ENCODE measurements at regions not wholly inside any gene's neighbourhood (a gene's known extent, or its start where the extent isn't known, plus 50 kb on each side); places are given as distances from the start of the nearest gene placed in this dataset.
A peak's percentile ranks its signal among the peaks of the same experiment; 100 is the strongest.
"Not testable (repeated sequence)": the region's sequence is repeated elsewhere in the genome, so short reads cannot be mapped to it uniquely, and the experiment has no call there.

DNA sequence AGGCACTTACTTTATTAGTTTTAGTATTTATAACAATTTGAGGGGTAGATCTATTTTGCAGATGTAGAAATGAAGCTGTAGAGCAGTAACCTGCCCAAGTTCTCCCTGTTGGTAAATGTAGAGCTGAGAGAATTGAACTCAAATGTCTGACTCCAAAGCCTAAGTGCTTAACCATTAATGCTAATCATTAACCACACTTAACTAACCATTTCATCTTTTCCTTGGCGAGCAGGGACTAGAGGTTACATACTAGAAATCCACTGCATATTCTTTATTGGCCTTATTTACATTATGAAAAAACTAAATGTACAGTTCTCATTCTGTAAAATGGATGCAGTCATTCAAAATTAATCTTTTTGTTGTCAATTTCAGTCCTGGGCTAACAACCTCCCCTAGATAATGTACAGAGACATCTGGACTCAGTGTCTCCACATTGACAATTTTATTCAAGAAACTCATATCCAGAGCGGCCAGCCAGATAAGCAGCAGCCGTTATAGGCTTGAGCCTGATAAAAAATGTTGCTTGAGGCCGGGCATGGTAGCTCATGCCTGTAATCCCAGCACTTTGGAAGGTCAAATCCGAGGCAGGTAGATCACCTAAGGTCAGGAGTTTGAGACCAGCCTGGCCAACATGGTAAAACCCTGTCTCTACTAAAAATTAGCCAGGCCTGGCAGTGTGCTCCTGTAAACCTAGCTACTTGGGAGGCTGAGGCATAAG is 76.7 kb upstream of the PICALM start:
- DNase-seq, result no peak

DNA sequence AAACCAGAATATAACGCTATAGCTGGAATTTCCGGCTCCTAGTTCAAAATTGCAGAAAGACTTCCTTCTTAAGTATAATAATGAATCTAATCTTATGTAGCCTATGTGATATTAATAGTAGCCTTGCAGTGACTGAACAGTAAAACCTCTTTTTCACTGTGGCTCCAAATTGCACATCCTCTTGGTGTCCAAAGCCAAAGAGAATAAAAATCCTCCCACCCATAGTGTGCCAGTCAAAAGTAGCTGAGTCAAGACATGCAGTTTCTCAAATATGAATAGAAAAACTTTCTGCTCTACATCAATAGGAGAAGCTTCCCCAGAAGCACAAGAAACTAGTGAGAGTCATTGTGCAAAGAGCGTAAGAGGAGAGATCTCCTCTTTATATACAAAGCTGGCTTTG is 76.0 kb upstream of the PICALM start:
- DNase-seq, result no peak

DNA sequence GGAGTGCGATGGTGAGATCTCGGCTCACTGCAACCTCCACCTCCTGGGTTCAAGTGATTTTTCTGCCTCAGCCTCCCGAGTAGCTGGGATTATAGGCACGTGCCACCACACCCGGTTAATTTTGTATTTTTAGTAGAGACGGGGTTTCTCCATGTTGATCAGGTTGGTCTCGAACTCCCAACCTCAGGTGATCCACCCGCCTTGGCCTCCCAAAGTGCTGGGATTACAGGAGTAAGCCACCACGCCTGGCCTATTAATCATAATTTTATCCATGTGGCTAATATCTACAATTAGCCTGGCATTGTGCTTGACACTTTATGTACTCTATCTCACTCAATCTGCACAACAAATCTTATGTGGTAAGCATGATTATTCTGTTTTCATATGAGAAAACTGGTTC is 75.2 kb upstream of the PICALM start:
- DNase-seq, result not testable (repeated sequence)

DNA sequence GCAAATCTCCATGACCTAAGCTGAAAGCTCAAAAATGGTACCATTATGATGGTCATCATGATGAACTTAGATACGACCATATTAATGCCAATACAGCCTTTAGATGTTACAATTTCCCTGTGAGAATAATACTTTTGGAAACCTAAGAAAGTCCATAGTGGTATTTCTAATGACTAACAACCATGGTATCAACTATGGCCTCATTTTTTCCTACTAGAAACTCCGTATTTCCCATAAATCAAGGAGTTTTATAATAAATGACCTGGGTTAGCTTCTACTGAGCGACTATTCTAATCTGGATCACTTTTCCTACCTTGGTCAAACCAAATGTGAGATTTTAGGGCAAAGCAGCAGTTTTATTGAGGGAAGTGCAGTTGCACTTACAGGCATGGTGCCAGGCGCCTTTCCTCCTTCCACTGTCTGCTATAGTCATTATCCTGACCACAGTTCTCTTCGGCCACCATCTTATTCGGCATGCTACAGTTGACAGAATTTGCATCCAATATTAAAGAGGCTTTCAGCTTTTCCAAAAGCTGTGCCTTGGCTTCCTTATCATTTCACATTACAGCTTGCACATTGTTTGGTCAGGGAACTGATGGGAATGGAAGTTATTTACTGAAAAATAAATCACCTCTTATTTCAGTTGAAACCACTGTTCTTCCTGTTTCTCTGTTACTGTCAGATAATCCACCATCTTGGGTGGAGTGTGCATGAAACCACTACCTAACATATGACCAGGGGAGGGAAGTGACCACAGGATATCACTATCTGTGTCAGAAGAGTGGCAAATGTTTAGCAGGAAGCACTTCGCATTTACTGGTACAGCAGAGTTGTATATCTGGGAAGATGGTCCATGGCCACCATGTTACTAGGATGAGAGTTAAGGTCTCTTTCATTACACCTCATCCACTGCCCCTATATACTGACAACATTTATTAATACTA is 74.5 kb upstream of the PICALM start:
- peak; percentile 40 for DNase-seq

DNA sequence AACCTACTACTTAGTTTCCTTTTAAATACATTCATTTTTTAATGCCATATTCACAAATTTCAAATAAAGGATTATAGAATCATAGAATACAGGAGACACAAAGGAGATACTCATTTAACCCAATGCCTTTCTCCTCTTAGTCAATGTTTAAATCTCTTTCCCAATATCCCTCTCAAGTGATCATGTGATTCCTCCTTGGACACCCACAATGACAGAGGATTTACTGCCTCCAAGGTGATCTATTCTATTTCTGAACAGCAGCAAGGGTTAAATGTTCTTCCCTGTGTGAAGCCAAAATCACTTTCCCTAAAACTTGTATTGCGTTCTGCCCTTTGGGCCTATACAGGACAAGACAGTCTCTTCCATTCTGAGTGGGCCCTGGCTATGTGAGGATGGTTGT is 73.3 kb upstream of the PICALM start:
- no peak for DNase-seq

DNA sequence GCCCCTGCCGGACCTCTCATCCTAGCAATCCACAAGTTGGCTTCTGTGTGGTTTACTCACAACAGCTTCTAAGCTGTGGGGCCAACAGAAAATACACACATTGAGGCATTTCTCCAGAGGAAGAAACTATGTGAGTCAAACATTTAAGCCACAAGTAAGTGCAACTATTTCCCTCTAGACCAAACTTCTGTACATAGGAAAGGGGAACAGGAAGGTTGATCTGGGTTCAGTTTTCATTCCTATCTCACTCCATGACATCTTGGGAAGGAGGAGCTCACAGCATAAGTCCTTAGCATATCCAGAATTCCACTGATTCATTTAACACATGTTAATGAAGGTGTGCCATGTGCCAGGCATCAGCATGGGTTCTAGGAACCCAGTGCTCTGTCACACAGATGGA is 72.8 kb upstream of the PICALM start:
- no peak for DNase-seq

DNA sequence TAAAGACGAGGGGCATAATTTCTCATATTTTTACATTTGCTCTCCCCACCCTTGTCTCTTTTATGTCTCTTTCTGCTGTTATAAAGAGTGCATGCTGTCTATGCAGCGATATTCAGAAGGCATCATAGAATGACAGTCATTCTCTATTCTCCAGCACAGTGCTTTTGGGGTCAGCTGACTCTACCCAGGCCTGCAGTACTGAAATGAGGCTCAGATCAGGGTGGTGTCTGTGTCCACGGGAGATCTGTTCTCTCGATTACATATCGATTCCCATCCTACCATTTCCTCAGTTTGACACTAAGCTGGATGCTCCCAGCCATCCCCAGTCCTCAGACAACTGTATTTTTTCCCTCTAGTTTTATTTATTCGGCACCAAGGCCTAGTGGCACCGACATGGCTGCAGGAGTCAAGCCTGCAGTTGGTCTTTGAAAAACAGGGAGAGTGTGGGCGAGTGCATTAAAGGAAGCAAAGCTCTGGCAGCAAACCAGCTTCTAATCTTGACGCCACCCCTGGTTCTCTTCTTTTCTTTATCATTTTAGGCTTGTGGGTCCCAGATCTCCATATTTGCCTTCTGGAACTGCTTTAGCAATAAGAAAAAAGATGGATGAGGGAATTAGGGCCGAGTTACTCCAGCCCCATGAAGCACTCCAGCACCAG is 71.6 kb upstream of the PICALM start:
- DNase-seq, result no peak

DNA sequence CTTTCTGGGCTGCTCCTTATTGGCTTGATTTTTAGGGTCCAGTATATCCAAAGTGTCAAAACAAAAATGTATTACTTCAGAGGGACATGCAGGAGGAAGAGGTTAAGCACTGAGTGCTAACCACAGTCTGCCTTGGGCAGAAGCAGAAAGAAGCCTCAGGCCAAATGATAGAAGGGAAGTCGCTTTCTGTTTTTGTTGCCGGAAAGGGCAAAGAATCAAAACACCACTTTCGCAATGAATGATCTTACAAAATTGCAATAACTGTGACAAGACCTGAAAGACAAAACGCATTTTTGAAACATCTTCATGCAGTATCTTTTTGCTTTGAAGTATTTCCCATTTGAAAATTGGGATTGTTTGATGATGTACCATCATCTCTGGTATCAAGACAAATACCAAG is 70.1 kb upstream of the PICALM start:
- DNase-seq, result peak; percentile 54

DNA sequence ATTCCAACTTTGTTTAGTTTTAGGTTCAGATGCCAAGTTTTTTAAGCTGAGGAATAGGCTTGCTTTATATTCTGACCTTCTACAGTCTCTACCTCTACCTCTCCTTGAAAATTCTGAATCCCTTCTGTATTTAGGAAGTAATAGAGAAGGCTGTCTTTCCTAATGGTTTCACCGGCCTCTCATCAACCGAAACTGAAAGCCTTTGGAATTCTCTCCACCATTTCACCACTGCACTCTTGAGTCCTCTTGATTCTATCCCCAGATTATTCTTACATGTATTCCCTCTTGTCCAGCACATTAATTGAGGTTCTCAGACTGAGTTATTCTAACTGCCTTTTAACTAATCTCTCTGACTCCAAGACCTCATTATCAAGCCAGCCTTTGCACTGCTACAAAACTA is 67.7 kb upstream of the PICALM start:
- DNase-seq, result no peak

DNA sequence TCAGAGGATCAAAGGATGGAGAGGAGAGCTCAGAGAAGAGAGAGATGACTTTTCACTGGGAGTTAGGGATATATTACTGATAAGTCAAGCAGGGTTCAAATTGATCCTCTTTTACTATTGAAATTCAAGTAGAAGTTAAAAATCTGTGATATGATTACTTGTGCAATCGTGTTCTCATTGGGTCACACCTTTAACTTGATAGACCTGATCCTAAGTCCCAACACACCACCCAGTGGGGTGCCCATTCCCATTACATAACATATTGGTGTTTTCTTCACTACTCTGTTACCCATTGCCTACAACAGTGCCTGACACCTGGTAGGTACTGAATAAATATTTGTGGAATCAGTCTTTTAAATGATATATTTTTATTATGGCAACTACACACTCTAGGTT is 66.4 kb upstream of the PICALM start:
- DNase-seq, result no peak

DNA sequence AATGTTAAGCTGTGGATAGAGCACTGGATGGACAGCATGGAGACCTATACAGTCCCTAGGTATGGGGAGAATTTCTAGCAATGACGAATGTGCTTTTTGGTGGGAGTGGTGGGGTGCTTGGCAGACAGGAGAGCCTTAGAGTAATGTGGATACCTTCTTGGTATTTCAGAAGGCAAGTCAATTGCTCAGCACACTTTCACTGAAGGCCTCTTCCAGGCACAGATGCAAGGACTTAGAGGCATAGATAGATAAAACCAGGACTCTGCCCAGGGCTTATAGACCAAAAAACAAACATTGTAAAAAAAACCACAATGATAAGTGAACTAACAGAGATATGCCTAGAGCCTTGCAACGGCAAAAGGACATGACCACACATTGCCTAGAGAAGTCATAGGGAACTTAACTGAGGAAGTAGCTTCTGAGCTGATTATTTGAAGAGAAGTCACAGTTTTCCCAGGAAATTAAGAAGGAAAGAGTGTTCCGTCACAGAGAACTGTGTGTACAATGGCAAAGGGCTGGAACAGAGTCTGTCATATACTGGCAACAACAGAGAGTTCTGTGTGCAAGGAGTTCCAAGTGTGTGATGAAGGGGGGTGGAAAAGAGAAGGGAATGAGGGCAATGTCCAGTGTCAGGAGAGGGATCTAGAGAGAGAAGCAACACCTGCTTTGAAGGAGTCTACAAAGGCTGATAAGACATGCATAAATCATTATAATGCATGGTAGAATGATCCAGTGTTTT is 65.9 kb upstream of the PICALM start:
- DNase-seq, result no peak

DNA sequence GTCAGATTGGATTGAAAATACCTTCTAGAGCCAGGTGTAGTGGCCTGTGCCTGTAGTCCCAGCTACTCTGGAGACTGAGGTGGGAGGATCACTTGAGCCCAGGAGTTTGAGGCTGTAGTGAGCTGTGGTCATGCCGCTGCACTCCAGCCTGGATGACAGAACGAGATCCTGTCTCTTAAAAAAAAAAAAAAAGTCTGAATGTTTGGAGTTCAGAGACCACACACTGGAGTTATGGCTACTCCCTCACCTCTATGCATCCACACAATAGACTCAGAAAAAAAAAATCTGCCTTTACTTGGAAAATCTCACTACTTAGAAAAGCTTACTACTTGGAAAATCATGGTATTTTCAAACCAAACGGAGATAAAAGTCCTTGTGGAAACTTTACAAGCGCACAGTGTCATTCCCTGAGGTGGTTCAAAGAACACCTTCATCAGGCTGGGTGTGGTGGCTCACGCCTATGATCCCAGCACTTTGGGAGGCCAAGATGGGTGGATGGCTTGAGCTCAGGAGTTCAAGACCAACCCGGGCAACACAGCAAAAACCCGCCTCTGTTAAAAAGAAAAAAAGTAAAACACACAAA is 63.9 kb upstream of the PICALM start:
- DNase-seq, result no peak

DNA sequence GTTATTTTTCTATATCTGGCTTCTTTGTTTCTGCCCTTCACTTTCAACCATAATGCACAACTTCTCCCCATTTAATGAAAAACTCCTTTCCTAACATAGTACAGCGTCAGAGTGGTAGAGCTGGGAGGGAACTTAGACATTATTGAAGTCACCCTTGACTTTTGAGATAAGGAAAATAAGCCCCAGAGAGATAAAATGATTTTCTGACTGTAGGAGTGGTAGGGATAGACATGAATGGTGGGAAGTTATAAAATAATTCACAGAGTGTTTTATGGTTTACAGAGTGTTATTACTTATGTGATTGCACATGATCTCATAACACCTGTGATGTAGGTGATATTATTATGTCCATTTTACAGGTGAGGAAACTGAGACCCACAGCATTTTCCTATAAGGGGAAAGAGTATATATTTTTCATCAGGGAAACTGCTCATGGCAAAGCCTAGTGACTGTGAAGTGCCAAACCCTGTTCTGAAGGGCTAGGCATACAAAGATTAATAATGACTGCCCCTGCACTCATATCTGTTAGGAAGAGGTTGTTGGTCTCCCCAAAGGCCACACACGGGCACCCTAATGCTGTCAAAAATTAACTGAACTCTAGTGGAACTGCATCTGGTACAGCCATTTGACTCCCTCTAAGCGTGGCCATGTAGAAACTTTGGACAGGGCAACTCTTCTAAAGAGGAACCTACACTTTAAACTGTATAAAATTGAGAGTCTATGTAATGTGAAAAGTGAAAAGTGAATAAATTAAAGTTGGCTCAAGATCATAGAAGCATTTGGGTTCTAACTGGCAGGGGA is 61.1 kb upstream of the PICALM start:
- no peak for DNase-seq

DNA sequence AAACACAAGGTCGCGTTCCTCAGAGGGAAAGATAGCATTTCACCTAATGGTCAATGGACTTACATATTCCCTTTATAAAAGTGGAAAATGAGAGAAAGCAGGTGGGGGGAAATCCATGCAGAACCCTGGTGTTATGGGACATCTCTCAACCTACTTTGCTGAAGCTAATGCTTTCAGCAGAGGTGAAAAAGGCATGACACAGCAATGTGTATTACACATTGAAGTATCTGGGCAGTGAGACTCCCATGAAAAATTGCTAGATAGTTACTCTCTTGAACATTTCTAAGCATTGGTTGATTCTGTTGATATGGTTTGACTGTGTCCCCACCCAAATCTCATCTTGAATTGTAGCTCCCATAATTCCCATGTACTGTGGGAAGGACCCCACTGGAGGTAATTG is 60.0 kb upstream of the PICALM start:
- DNase-seq, result no peak

DNA sequence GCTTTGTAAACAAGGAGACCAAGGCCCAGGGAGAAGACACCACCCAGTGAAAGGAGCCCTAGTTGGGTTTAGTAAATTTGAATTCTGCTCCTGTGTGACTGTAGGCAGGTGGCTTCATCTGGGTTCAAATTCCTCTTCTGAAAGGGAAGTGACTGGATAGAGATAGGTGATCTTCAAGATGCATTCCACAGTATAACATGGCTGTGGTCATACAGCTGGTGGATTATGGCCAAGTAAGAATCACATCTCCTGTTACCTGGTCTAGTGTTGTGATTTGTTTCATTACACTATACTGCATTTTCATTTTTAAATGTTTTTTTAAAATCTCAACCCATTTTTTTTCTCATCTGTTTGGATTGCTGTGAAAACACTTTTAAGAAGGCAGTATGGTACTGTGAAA is 58.0 kb upstream of the PICALM start:
- DNase-seq, result no peak

DNA sequence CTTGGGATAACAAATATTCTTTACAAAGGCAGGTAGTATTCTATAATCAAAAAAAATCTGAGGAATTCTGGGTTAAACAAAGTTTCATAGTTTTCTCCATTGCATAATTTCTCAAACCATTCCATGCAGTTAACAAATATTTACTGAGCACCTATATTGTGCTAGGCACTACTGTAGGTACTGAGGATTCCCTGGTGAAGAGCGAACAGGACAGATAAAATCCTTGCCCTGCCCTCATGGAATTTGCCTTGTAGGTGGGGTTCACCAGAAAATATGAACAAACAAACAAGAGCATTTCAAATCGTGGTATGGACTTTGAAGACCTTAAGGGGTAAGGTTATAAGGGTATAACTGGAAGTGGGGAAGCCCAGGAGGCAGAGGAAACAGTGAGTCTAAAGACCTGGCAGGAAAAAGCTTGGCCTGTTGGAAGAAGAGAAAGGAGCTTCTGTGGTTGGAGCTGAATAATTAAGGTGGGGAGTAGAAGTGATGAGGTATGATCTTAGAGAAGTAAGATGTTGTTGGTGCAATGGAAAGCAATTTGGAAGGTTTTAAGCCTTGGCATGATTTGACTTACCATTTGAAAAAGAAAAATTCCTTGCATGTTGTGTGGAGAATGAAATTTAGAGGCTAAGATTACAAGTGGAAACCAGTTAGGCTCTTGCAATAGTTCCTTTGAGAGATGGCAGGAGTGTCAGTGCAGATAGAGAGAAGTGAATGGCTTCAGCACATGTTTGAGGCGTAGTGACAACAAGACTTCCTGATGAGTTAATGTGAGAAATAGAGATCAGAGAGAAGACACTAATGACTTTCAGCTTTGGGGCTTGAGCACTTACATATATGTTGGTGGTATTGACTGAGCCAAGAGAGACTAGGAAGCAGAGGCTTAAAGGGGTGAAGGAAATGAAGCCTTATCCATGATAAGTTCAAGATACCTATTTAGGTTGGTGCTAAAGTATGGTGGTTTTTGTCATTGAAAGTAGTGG is 55.7 kb upstream of the PICALM start:
- no peak for DNase-seq

DNA sequence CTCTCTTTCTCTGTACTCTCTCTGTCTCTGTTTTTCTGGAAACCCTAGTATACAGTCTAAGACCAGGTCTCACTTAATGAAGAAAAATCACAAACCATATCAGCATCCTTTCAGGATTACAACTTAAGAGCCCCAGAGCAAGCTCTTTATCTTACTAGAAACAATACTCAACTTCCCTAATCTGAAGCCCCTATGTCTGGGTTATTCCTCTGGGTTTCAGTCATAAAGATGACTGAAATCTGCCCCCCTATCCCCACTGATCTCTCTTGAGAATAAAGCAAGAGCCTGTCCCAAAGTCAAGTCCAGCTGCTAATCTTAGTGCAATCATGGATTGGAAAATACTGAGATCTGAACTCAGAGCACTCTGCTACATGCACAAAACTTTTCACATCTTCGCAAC is 53.9 kb upstream of the PICALM start:
- no peak for DNase-seq

DNA sequence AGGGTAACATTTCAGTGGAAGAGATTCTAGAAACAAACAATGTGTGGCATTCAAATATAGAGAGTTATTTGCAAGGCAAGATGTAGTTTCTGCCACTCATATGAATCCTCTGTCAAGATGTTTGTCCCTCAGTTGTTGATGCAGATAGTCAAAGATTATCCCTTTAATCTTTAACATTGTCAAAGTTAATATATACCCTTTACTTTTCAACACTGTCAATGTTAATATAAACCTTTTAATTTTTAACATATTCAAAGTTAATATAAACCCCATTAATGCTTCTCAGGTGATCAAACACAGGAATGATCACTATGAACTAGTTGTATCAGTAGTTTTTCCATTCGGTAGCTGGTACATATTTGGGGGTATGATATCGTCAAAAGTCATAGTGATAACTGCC is 51.9 kb upstream of the PICALM start:
- DNase-seq, result no peak

DNA sequence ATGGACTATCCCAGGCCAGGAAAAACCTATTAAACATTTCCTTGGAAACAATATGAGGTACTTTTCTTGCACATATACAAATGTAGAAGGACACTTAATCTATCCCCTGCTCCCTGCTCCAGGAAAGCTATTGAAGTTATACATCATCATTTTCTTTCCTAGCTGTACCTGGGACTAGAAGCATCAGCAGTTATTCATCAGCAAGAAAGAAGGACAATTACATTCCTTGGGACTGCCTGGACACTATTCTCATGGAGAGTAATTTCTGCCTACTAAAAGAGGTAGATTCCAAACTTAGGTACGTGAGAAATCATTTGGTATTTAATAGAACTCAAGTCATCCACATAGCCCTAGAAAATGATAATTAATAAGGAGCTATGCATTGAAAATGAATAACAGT is 51.0 kb upstream of the PICALM start:
- DNase-seq, result no peak

DNA sequence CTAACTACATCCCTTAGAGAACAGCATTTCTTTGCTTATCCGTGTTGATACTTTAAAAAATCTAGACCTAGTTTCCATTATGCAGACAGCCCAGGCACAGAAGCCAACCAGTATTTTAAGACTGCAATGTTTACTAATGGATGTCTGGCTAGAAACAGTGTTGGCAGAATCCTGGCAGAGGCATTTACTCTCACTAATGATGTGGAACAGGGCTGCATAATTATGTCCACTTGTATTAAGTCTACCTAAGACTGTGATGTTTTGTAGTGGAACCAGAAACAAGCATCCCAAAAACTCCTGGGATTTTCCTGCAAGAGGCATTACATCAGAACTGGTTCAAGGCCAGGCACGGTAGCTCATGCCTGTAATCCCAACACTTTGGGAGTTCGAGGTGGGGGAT is 50.2 kb upstream of the PICALM start:
- no peak for DNase-seq

Data from CD4-positive, alpha-beta T cell treated with Interleukin-12 subunit alpha and Interleukin-12 subunit beta, for 1 hour (primary cell).